Tibial artery (tissue), 4 donors: ENCODE measurements at regions not wholly inside any gene's neighbourhood (a gene's known extent, or its start where the extent isn't known, plus 50 kb on each side); places are given as distances from the start of the nearest gene placed in this dataset.
A peak's percentile ranks its signal among the peaks of the same experiment; 100 is the strongest.

ENCODE experiments used
- DNase-seq, 2 donors: peaks; one replicate each; pipeline ENCODE4 v3.0.0-alpha.2; 2019
- H3K27ac ChIP-seq, 2 donors: fragments of 200-600 bp; sonication (generic) in 1 of 2; 1 replicate in 1 of 2; 2 replicates in 1 of 2; pipeline ENCODE4 v1.5.1; 2018 to 2019; ENCODE audit warnings: mild to moderate bottlenecking in 1 of 2
- H3K27me3 ChIP-seq, 2 donors: fragments of 200-600 bp; sonication (generic) in 1 of 2; one replicate each; pipeline versions ENCODE4 v1.5.1 to v1.6.0; 2016 to 2019
- H3K36me3 ChIP-seq, 3 donors: fragments of 200-600 bp; sonication (generic) in 2 of 3; one replicate each; pipeline ENCODE4 v1.5.1; 2016 to 2019; ENCODE audit warnings: mild to moderate bottlenecking in 2 of 3
- H3K4me1 ChIP-seq, 4 donors: fragments of 200-600 bp; sonication (generic) in 2 of 4; 1 replicate in 3 of 4; 2 replicates in 1 of 4; pipeline ENCODE4 v1.5.1; 2016 to 2019
- H3K4me3 ChIP-seq, 2 donors: fragments of 200-600 bp; sonication (generic) in 1 of 2; 1 replicate in 1 of 2; 2 replicates in 1 of 2; pipeline ENCODE4 v1.5.1; 2018 to 2019; ENCODE audit warnings: mild to moderate bottlenecking in 2 of 2
- H3K9me3 ChIP-seq, 3 donors: fragments of 200-600 bp; sonication (generic) in 1 of 3; one replicate each; pipeline ENCODE4 v1.5.1; 2016 to 2019
- intact Hi-C: fragments of 100-400 bp; cut with DNase I; formaldehyde crosslinking; loops from one replicate; pipeline ENCODE4 v1.15.0; 2023; ENCODE audit warnings: low total_unique reads
- TF ChIP-seq, protein P1 (sequence below), 2 experiments: fragments of 200-600 bp in 1 of 2; fragments of 450-650 bp in 1 of 2; IDR thresholded peaks; one replicate each; pipeline ENCODE4 v1.5.1; 2017 to 2019; ENCODE audit warnings: antibody characterized with exemption in 2 of 2, mild to moderate bottlenecking in 1 of 2, moderate library complexity in 1 of 2

DNA sequence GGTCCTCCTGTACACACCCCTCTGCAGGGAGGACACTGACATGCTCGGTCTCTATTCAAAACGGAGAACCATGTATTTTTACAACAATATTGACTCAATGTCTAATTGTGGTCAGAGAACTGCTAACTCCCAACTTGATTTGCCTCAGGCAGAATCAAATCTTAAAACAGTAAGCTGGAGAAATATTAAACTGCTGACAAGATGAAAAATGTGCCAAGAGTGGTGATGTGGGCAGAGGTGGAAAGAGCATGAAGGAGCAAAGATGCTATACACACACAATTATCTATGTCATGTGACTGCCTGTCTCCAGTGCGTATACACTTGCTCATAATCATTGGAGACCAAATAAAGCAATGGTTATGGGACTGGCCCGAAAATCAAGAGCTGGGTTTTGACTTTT, 556.1 kb upstream of the ZNF608 start:
- Histone ChIP-seq H3K4me1 (no peaks in the 10 kb centered on the region), H3K4me3 (no peak overlapping the region), H3K27me3 (no peaks in the 10 kb centered on the region), H3K9me3 (no peaks in the 10 kb centered on the region), H3K36me3 (no peaks in the 10 kb centered on the region), H3K27ac (no peak overlapping the region)
- TF ChIP-seq, protein P1, sequence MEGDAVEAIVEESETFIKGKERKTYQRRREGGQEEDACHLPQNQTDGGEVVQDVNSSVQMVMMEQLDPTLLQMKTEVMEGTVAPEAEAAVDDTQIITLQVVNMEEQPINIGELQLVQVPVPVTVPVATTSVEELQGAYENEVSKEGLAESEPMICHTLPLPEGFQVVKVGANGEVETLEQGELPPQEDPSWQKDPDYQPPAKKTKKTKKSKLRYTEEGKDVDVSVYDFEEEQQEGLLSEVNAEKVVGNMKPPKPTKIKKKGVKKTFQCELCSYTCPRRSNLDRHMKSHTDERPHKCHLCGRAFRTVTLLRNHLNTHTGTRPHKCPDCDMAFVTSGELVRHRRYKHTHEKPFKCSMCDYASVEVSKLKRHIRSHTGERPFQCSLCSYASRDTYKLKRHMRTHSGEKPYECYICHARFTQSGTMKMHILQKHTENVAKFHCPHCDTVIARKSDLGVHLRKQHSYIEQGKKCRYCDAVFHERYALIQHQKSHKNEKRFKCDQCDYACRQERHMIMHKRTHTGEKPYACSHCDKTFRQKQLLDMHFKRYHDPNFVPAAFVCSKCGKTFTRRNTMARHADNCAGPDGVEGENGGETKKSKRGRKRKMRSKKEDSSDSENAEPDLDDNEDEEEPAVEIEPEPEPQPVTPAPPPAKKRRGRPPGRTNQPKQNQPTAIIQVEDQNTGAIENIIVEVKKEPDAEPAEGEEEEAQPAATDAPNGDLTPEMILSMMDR (IDR thresholded peaks at IDR 0.05) = no peak
- intact Hi-C loops = no loop called here
- no peak for DNase-seq

DNA sequence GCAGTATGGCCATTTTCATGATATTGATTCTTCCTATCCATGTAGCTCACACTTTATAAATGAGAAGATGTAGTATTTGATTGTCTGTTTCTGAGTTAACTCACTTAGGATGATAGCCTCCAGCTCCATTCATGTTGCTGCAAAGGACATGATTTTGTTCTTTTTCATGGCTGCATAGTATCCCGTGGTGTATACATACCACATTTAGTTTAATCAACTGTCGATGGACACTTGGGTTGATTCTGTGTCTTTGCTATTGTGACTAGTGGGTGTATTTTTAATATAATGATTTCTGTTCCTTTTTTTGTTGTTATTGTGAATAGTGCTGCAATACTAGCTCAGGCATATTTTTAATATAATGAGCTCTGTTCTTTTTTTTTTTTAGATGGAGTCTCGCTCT, 560.3 kb upstream of the ZNF608 start:
- H3K9me3 ChIP-seq = no peaks in the 10 kb centered on the region
- no peaks in the 10 kb centered on the region for H3K27me3 ChIP-seq
- no peak overlapping the region for H3K27ac ChIP-seq
- H3K36me3 ChIP-seq = no peaks in the 10 kb centered on the region
- intact Hi-C loops = no loop called here
- DNase-seq = no peak
- no peak overlapping the region for H3K4me3 ChIP-seq
- H3K4me1 ChIP-seq = peaks cover 0 to 8% (median 0%) of the 10 kb centered on the region in 4 donors
- TF ChIP-seq, protein P1 (IDR thresholded peaks at IDR 0.05) = no peak

DNA sequence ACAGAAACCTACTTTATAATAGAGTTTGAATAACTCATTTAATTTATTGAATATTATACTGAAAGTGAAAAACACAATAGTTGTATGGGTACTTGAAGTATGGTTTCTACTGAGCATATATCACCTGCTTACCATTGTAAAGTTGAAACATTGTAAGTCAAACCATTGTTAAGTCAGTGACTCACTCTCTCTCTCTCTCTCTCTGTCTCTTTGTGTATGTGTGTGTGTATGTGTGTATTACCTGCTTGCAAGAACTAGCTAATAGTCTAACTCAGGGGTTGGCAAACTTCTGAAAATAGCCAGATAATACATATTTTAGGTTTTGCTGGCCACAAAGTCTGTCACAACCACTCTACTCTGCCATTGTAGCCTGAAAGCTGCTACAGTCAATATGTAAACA, 564.3 kb upstream of the ZNF608 start:
- TF ChIP-seq, protein P1 (IDR thresholded peaks at IDR 0.05) = no peak
- intact Hi-C loops = no loop called here

DNA sequence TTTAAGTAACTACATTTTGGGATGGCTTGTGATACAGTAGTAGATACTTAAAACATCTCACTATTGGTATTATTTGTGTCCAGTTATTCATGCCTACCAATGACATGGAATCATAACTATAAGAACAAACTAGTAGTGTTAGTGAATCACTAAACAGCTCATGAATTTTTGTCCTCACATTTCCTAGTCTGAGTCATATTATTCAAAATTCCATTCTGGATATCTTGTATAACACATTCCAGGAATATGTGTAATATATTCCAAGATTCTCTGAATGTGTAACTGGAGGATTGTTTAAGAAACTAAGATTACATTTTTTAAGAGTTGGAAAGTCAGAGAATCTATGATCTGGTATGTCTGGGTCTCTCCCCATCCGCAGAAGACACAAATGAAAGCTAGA, 565.3 kb upstream of the ZNF608 start:
- Histone ChIP-seq H3K9me3 (peaks cover 0 to 5% (median 0%) of the 10 kb centered on the region in 3 donors), H3K27me3 (no peaks in the 10 kb centered on the region), H3K27ac (peak overlapping the region in 1 of 2 donors; percentile 6), H3K36me3 (no peaks in the 10 kb centered on the region), H3K4me1 (peaks cover 0 to 13% (median 0%) of the 10 kb centered on the region in 4 donors), H3K4me3 (no peak overlapping the region)
- intact Hi-C loops = no loop called here
- TF ChIP-seq, protein P1 (IDR thresholded peaks at IDR 0.05) = no peak
- DNase-seq = no peak

More for the DNA sequence above, 564.3 kb upstream of the ZNF608 start:
- H3K36me3 ChIP-seq = no peaks in the 10 kb centered on the region
- peaks cover 0 to 5% (median 0%) of the 10 kb centered on the region in 3 donors for H3K9me3 ChIP-seq
- no peak overlapping the region for H3K4me3 ChIP-seq
- no peaks in the 10 kb centered on the region for H3K27me3 ChIP-seq
- DNase-seq = no peak
- H3K27ac ChIP-seq = no peak overlapping the region
- H3K4me1 ChIP-seq = peaks cover 0 to 13% (median 0%) of the 10 kb centered on the region in 4 donors

DNA sequence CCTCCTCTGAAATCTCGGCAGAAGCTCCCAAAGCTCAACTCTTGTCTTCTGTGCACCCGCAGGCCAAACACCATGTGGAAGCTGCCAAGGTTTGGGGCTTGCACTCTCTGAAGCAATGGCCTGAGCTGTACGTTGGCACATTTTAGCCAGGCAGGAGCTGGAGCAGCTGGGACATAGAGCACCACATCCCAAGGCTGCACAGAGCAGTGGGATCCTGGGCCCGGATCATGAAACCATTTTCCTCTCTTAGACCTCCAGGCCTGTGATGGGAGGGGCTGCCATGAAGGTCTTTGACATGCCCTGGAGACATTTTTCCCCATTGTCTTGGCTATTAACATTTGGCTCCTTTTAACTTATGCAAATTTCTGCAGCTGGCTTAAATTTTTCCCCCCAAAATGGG, 567.1 kb upstream of the ZNF608 start:
- intact Hi-C loops = no loop called here
- no peak for DNase-seq
- TF ChIP-seq, protein P1 (IDR thresholded peaks at IDR 0.05) = no peak
- H3K36me3 ChIP-seq = no peaks in the 10 kb centered on the region
- peaks cover 0 to 13% (median 0%) of the 10 kb centered on the region in 4 donors for H3K4me1 ChIP-seq
- no peaks in the 10 kb centered on the region for H3K27me3 ChIP-seq
- no peak overlapping the region for H3K27ac ChIP-seq
- peaks cover 0 to 5% (median 0%) of the 10 kb centered on the region in 3 donors for H3K9me3 ChIP-seq
- no peak overlapping the region for H3K4me3 ChIP-seq

DNA sequence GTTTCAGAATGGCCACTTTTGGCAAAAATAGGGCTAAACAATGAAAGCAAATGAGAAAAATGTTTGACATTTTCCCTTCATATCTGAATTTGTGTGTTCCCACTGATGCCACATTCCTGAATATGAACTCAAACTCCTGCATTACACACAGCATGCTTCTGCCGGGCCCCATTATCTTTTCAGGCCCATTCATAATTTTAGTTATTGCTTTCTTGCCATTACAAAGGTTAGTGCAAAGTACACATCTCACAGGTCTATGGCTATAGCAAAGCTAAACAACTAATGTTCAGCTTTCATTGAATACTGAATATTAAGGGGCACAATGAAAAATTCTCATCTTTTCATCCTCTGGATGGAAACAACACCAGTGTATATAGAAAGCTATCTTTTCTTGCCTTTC, 568.9 kb upstream of the ZNF608 start:
- Histone ChIP-seq H3K27me3 (no peaks in the 10 kb centered on the region), H3K27ac (no peak overlapping the region), H3K36me3 (no peaks in the 10 kb centered on the region), H3K9me3 (peaks cover 0 to 5% (median 0%) of the 10 kb centered on the region in 3 donors), H3K4me3 (no peak overlapping the region), H3K4me1 (peaks cover 0 to 13% (median 0%) of the 10 kb centered on the region in 4 donors)
- intact Hi-C loops = no loop called here
- no peak for DNase-seq
- TF ChIP-seq, protein P1 (IDR thresholded peaks at IDR 0.05) = no peak
